ENCODE measurements at regions not wholly inside any gene's neighbourhood (a gene's known extent, or its start where the extent isn't known, plus 50 kb on each side); places are given as distances from the start of the nearest gene placed in this dataset.

DNA sequence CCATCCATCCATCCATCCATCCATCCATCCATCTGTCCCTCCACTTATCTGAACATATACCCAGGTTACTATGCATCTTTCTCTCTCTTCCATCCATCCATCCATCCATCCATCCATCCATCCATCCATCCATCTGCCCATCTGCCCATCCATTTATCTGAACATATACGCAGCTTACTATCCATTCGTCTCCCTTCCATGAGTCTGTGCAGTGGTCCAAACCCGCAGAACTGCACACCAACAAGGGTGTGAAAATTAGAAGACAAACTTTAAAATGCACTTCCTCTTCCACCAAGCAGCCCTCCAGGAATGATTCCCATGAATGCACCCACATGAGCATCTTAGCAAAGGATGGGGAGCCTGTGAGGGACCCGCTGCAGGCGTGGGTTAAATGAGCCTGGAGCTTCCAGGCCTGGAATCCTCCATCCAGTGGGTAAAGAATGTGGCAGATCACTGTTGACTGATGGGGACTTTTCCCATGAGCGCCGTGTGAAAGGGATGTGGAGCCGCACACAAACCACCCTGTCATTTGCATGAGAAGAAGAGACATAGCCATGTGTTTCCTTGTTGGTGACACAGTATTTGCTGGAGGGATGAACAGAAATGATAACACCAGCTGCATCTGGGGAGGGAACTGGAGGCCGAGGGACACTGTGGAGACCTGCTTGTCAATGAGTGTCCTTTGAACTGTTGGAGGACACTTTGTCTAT, 376.6 kb downstream of the ADGRD1 start:
- TF ChIP-seq, protein P1, sequence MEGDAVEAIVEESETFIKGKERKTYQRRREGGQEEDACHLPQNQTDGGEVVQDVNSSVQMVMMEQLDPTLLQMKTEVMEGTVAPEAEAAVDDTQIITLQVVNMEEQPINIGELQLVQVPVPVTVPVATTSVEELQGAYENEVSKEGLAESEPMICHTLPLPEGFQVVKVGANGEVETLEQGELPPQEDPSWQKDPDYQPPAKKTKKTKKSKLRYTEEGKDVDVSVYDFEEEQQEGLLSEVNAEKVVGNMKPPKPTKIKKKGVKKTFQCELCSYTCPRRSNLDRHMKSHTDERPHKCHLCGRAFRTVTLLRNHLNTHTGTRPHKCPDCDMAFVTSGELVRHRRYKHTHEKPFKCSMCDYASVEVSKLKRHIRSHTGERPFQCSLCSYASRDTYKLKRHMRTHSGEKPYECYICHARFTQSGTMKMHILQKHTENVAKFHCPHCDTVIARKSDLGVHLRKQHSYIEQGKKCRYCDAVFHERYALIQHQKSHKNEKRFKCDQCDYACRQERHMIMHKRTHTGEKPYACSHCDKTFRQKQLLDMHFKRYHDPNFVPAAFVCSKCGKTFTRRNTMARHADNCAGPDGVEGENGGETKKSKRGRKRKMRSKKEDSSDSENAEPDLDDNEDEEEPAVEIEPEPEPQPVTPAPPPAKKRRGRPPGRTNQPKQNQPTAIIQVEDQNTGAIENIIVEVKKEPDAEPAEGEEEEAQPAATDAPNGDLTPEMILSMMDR (conservative IDR thresholded peaks at IDR 0.05; ENCODE audit: low read length), result no peak
- DNase-seq (ENCODE audit: low read depth), result no peak

DNA sequence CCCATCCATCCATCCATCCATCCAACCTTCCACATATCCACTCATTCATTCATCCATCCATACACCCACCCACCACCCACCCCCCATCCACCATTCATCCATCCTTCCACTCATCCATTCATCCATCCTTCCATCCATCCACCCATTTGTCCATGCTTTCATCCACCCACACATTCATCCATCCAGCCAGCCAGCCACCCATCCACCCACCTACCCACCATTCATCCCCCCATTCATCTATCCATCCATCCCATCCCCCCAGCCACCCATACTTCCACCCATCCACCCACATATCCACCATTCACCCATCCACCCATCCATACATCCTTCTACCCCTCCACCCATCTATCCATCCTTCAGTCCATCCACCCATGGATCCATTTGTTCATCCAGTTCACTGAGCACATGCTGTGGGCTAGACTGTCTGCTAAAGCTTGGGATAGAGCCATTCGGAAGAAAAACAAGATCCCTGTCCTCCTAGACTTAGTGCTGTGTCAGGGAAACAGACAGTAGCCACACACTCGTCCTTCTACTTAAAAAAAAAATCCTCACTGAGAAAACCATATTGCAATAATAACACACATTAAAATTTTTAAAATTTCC, 377.5 kb downstream of the ADGRD1 start:
- no peak for DNase-seq (ENCODE audit: low read depth)
- no peak overlapping the region for H3K4me3 ChIP-seq (ENCODE audit: low read length)
- TF ChIP-seq, protein P1 (conservative IDR thresholded peaks at IDR 0.05; ENCODE audit: low read length), result no peak

More for the DNA sequence above, 376.6 kb downstream of the ADGRD1 start:
- no peak overlapping the region for H3K4me3 ChIP-seq (ENCODE audit: low read length)

DNA sequence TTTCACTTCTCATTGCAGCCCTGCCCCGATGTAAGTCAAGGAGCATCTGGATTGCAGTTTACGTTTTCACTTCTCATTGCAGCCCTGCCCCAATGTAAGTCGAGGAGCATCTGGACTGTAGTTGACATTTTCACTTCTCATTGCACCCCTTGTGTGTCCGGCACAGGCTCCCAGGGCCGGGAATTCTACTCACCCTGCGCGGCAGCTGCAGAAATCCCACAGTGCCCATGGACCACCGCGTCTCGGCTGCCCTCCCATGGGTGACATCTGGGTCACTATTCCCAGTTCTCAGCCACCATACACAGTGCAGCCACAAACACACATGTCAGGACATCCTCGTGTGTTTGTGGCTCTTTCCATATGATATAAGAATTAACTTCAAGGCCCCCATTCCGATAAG, 378.5 kb downstream of the ADGRD1 start:
- no peak for DNase-seq (ENCODE audit: low read depth)
- H3K4me3 ChIP-seq (ENCODE audit: low read length), result no peak overlapping the region
- TF ChIP-seq, protein P1 (conservative IDR thresholded peaks at IDR 0.05; ENCODE audit: low read length), result no peak

DNA sequence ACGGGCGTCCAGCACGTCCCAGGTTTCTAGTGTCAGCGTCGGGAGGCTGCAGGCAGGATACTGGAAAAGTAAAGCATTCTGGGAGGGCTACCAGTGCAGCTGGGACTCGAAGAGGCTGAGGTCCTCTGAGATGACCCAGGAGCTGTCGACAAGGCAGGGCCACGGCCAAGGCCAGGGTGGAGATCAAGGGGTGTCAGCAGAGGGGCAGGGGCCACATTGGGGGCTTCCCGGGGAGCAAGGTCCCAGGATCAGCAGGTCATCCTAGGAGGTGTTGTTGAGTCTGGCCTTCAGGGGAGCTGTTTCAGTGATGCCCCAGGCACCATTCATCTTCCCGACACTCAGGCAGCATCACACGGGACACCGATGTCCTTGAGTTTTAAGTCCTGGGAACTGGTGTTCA, 377.8 kb upstream of the SFSWAP start:
- H3K4me3 ChIP-seq (ENCODE audit: low read length), result no peak overlapping the region
- TF ChIP-seq, protein P1 (conservative IDR thresholded peaks at IDR 0.05; ENCODE audit: low read length), result no peak
- no peak for DNase-seq (ENCODE audit: low read depth)

DNA sequence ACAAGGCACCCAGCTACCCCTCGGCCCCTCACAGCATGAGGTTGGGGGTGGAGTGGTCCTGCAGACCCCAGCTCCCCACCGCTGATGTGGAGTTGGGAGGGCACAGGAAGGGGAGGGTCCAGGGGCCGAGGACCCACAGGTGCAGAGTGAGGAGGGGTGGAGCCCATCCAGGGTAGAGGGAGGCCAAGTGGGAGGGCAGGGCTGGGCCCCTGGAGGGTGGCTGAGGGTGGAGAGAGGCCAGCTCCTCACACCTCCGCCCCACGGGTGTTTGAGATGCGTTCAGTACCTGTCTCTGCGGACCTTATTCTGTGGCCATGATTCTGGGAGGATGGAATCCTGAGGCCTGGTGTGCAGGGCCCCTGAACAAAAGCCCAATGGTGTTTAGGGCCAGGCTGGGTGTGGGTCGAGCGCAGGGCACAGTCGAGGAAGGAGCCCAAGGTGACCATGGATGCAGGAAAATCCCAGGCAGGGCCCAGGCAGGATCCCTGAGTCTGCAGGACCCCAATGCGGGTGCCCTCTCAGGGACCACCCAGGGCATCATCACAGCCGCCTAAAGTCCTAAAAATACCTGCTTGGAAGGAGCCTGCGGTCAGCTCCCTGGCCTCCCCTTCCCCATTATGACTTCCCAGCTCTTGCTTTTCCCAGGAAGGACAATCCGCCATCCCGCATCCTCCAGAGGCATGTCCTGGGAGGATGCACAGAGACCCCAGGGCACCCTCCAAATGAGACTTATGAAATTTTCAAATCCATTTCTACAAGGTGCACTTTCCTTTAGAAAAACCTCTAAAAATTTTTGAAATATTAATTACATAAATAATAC, 377.1 kb upstream of the SFSWAP start:
- H3K4me3 ChIP-seq (ENCODE audit: low read length), result no peak overlapping the region
- TF ChIP-seq, protein P1 (conservative IDR thresholded peaks at IDR 0.05; ENCODE audit: low read length), result no peak
- no peak for DNase-seq (ENCODE audit: low read depth)

DNA sequence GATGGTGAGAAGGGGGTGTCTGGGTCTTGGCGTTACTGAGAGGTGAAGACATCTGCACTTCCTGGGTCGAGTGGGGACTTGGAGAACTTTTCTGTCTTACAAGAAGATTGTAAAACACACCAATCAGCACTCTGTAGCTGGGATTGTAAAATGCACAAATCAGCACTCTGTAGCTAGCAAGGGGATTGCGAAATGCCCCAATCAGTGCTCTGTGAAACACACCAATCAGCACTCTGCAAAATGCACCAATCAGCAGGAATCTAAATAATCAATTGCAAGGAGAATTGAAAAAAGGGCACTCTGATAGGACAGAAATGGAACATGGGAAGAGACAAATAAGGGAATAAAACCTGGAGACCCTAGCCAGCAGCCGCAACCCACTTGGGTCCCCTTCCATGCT, 376.1 kb upstream of the SFSWAP start:
- H3K4me3 ChIP-seq (ENCODE audit: low read length), result no peak overlapping the region
- no peak for DNase-seq (ENCODE audit: low read depth)
- TF ChIP-seq, protein P1 (conservative IDR thresholded peaks at IDR 0.05; ENCODE audit: low read length), result no peak

All from AG10803 (cell line).